Stomach (tissue), 8 donors: ENCODE measurements at regions not wholly inside any gene's neighbourhood (a gene's known extent, or its start where the extent isn't known, plus 50 kb on each side); places are given as distances from the start of the nearest gene placed in this dataset.

ENCODE experiments used
- DNase-seq, 2 donors: peaks; one replicate each; pipeline versions ENCODE4 v3.0.0 to v3.0.0-alpha.2; 2013 to 2019
- H3K27ac ChIP-seq, 5 donors: fragments of 200-600 bp in 4 of 5; sonication (generic) in 4 of 5; one replicate each; pipeline ENCODE4 v1.5.1; 2013 to 2019; ENCODE audit warnings: mild to moderate bottlenecking in 1 of 5, moderate library complexity in 1 of 5
- H3K27me3 ChIP-seq, 3 donors: fragments of 200-600 bp; sonication (generic); one replicate each; pipeline ENCODE4 v1.5.1; 2017 to 2019; ENCODE audit warnings: mixed run types in 1 of 3
- H3K36me3 ChIP-seq, 4 donors: fragments of 200-600 bp; sonication (generic); 1 replicate in 3 of 4; 2 replicates in 1 of 4; pipeline ENCODE4 v1.5.1; 2016 to 2019
- H3K4me1 ChIP-seq, 4 donors: fragments of 200-600 bp; sonication (generic); one replicate each; pipeline ENCODE4 v1.5.1; 2016 to 2019
- H3K4me3 ChIP-seq, 4 donors: fragments of 200-600 bp; sonication (generic) in 3 of 4; one replicate each; pipeline ENCODE4 v1.5.1; 2016 to 2019; ENCODE audit warnings: mild to moderate bottlenecking in 1 of 4
- H3K9me3 ChIP-seq, 4 donors: fragments of 200-600 bp; sonication (generic); one replicate each; pipeline ENCODE4 v1.5.1; 2016 to 2019
- CTCF ChIP-seq, 7 experiments: fragments of 450-650 bp in 4 of 7; fragments of 200-600 bp in 3 of 7; sonication (generic) in 3 of 7; IDR thresholded peaks; one replicate each; pipeline ENCODE4 v1.5.1; 2016 to 2019; ENCODE audit warnings: antibody characterized with exemption in 7 of 7, control low read depth in 2 of 7, mild to moderate bottlenecking in 1 of 7
- EP300 ChIP-seq: sonication (generic); formaldehyde crosslinking; IDR thresholded peaks from one replicate; pipeline ENCODE4 v1.6.1; 2017; ENCODE audit warnings: antibody characterized with exemption
- POLR2A ChIP-seq, 4 donors: fragments of 450-650 bp; IDR thresholded peaks; one replicate each; pipeline ENCODE4 v1.6.1; 2016; ENCODE audit warnings: antibody characterized with exemption in 4 of 4, control low read depth in 2 of 4, mild to moderate bottlenecking in 1 of 4, moderate library complexity in 1 of 4
- POLR2AphosphoS5 ChIP-seq, 3 donors: sonication (generic); formaldehyde crosslinking; IDR thresholded peaks; one replicate each; pipeline ENCODE4 v1.6.1; 2016; ENCODE audit warnings: antibody characterized with exemption in 3 of 3
- WGBS, 5 donors: extraction: QIAGEN DNeasy Blood & Tissue Kit in 3 of 5; methylation state at CpG; one replicate each; pipeline versions ENCODE4 v1.1.5 to v1.1.7; 2013 to 2018; 5-methylcytosine and 5-hydroxymethylcytosine counted together
- intact Hi-C: fragments of 100-400 bp; cut with DNase I; formaldehyde crosslinking; loops from one replicate; pipeline ENCODE4 v1.15.1; 2023; ENCODE audit warnings: low total_unique reads
- donor health status: healthy with polysubstance abuse.
- donor health status: Bipolar disorder and iron deficiency.
- donor health status: healthy.

- TF ChIP-seq POLR2AphosphoS5 (IDR thresholded peaks at IDR 0.05) (no peak), EP300 (no peak), CTCF (IDR thresholded peaks at IDR 0.05) (no peak), POLR2A (IDR thresholded peaks at IDR 0.05) (no peak)
- WGBS, 5 donors, result 65 to 89% (median 85%) methylated on average over 1 to 2 of the region's 2 CpGs
- Histone ChIP-seq H3K9me3 (no peaks in the 10 kb centered on the region), H3K36me3 (no peaks in the 10 kb centered on the region), H3K27me3 (no peaks in the 10 kb centered on the region), H3K27ac (no peak overlapping the region), H3K4me1 (no peaks in the 10 kb centered on the region), H3K4me3 (no peak overlapping the region)
- no peak for DNase-seq
- intact Hi-C loops, result no loop called here
Observed at GRCh38 chr3:132926098-132926497, 112.1 kb upstream of the TMEM108 start.

- Histone ChIP-seq H3K9me3 (no peaks in the 10 kb centered on the region), H3K4me1 (no peaks in the 10 kb centered on the region), H3K36me3 (no peaks in the 10 kb centered on the region), H3K27me3 (no peaks in the 10 kb centered on the region), H3K4me3 (no peak overlapping the region), H3K27ac (no peak overlapping the region)
- no peak for DNase-seq
- intact Hi-C loops, result no loop called here
- no peak for TF ChIP-seq POLR2A (IDR thresholded peaks at IDR 0.05)
- TF ChIP-seq EP300, result no peak
- no peak for TF ChIP-seq CTCF (IDR thresholded peaks at IDR 0.05)
- TF ChIP-seq POLR2AphosphoS5 (IDR thresholded peaks at IDR 0.05), result no peak
- 94 to 96% (median 95%) methylated on average over 4 of the region's 4 CpGs for WGBS, 5 donors
Observed at GRCh38 chr3:132925256-132925930, 112.8 kb upstream of the TMEM108 start.

- H3K36me3 ChIP-seq, result no peaks in the 10 kb centered on the region
- no peaks in the 10 kb centered on the region for H3K4me1 ChIP-seq
- WGBS, 5 donors, result 76 to 97% (median 91%) methylated on average over 1 of the region's 1 CpG
- intact Hi-C loops, result no loop called here
- H3K4me3 ChIP-seq, result no peak overlapping the region
- no peak for DNase-seq
- H3K27ac ChIP-seq, result no peak overlapping the region
- no peaks in the 10 kb centered on the region for H3K9me3 ChIP-seq
- TF ChIP-seq POLR2A (IDR thresholded peaks at IDR 0.05), result no peak
- no peak for TF ChIP-seq CTCF (IDR thresholded peaks at IDR 0.05)
- no peak for TF ChIP-seq POLR2AphosphoS5 (IDR thresholded peaks at IDR 0.05)
- no peak for TF ChIP-seq EP300
- H3K27me3 ChIP-seq, result no peaks in the 10 kb centered on the region
Observed at GRCh38 chr3:132916096-132916495, 122.1 kb upstream of the TMEM108 start.

GRCh38 chr3:132912416-132912753, 125.8 kb upstream of the TMEM108 start:
- Histone ChIP-seq H3K27me3 (no peaks in the 10 kb centered on the region), H3K36me3 (no peaks in the 10 kb centered on the region), H3K9me3 (no peaks in the 10 kb centered on the region), H3K4me3 (no peak overlapping the region), H3K27ac (no peak overlapping the region), H3K4me1 (no peaks in the 10 kb centered on the region)
- intact Hi-C loops, result no loop called here
- DNase-seq, result no peak
- WGBS, 5 donors, result 79 to 96% (median 91%) methylated on average over 3 of the region's 3 CpGs
- TF ChIP-seq POLR2A (IDR thresholded peaks at IDR 0.05), result no peak
- no peak for TF ChIP-seq POLR2AphosphoS5 (IDR thresholded peaks at IDR 0.05)
- TF ChIP-seq EP300, result no peak
- TF ChIP-seq CTCF (IDR thresholded peaks at IDR 0.05), result no peak
